WTC11 (cell line): ENCODE measurements at regions not wholly inside any gene's neighbourhood (a gene's known extent, or its start where the extent isn't known, plus 50 kb on each side); places are given as distances from the start of the nearest gene placed in this dataset.

Experiments used
- ATF3 ChIP-seq: sonication (generic); formaldehyde crosslinking; conservative IDR thresholded peaks from 2 replicates; pipeline ENCODE4 v1.8.1; 2022; ENCODE audit warnings: mild to moderate bottlenecking, missing genetic modification reagents
- CTCF ChIP-seq: fragments of 200-600 bp; IDR thresholded peaks from 2 replicates; pipeline ENCODE4 v1.8.0; 2022; ENCODE audit warnings: antibody characterized with exemption
- E2F1 ChIP-seq: sonication (generic); formaldehyde crosslinking; IDR thresholded peaks from 2 replicates; pipeline ENCODE4 v1.8.0; 2022; ENCODE audit warnings: mild to moderate bottlenecking, missing genetic modification reagents
- E2F4 ChIP-seq: sonication (generic); formaldehyde crosslinking; IDR thresholded peaks from 2 replicates; pipeline ENCODE4 v1.8.1; 2022; ENCODE audit warnings: low read depth, mild to moderate bottlenecking, moderate library complexity, missing genetic modification reagents, borderline replicate concordance
- IRF1 ChIP-seq: sonication (generic); formaldehyde crosslinking; IDR thresholded peaks from 2 replicates; pipeline ENCODE4 v1.8.0; 2023; ENCODE audit warnings: missing genetic modification reagents
- JUN ChIP-seq: sonication (generic); formaldehyde crosslinking; IDR thresholded peaks from 2 replicates; pipeline ENCODE4 v1.8.0; 2023; ENCODE audit warnings: mild to moderate bottlenecking, missing genetic modification reagents
- MXD4 ChIP-seq: fragments of 250-450 bp; sonication (Bioruptor Pico); IDR thresholded peaks from 2 replicates; pipeline ENCODE4 v1.8.0; 2021; ENCODE audit warnings: mild to moderate bottlenecking, moderate library complexity, borderline replicate concordance
- NFYB ChIP-seq: sonication (generic); formaldehyde crosslinking; conservative IDR thresholded peaks from 2 replicates; pipeline ENCODE4 v1.8.0; 2022; ENCODE audit warnings: low read depth, missing genetic modification reagents
- NR2C2 ChIP-seq: sonication (generic); formaldehyde crosslinking; IDR thresholded peaks from 2 replicates; pipeline ENCODE4 v1.8.0; 2022; ENCODE audit warnings: mild to moderate bottlenecking, missing genetic modification reagents
- PRDM15 ChIP-seq: sonication (generic); formaldehyde crosslinking; IDR thresholded peaks from 2 replicates; pipeline ENCODE4 v1.8.0; 2022; ENCODE audit warnings: missing genetic modification reagents
- TEAD1 ChIP-seq: sonication (generic); formaldehyde crosslinking; IDR thresholded peaks from 2 replicates; pipeline ENCODE4 v1.8.0; 2022; ENCODE audit warnings: mild to moderate bottlenecking, missing genetic modification reagents
- ZBTB21 ChIP-seq: sonication (generic); formaldehyde crosslinking; IDR thresholded peaks from 2 replicates; pipeline ENCODE4 v1.8.1; 2023; ENCODE audit warnings: mild to moderate bottlenecking, missing genetic modification reagents, borderline replicate concordance
- ZNF121 ChIP-seq: sonication (generic); formaldehyde crosslinking; IDR thresholded peaks from 2 replicates; pipeline ENCODE4 v1.8.0; 2023; ENCODE audit warnings: missing genetic modification reagents

GRCh38 chr3:16784973-16785372 is 99.8 kb upstream of the PLCL2 start:
- TF ChIP-seq CTCF = no peak
- no peak for TF ChIP-seq E2F1 (CRISPR knock-in tag)
- TF ChIP-seq MXD4 (CRISPR knock-in tag) = no peak
- no peak for TF ChIP-seq TEAD1
- no peak for TF ChIP-seq E2F4 (CRISPR knock-in tag)
- TF ChIP-seq IRF1 = no peak
- no peak for TF ChIP-seq ATF3 (CRISPR knock-in tag)
- no peak for TF ChIP-seq PRDM15 (CRISPR knock-in tag)
- TF ChIP-seq ZBTB21 (CRISPR knock-in tag) = no peak
- no peak for TF ChIP-seq NFYB (CRISPR knock-in tag)
- no peak for TF ChIP-seq NR2C2 (CRISPR knock-in tag)
- no peak for TF ChIP-seq ZNF121 (CRISPR knock-in tag)
- TF ChIP-seq JUN = no peak
